ENCODE measurements at regions not wholly inside any gene's neighbourhood (a gene's known extent, or its start where the extent isn't known, plus 50 kb on each side); places are given as distances from the start of the nearest gene placed in this dataset.

- TF ChIP-seq CTCF (IDR thresholded peaks at IDR 0.05; ENCODE audit: low read depth, low read length, missing control alignments): no peak
- no peak for DNase-seq (ENCODE audit: extremely low read depth, low read depth)
Measured at GRCh38 chr14:103217538-103217937, 94.3 kb downstream of the TNFAIP2 start.

GRCh38 chr14:103220134-103220981 lies 97.1 kb downstream of the TNFAIP2 start:
- no peak overlapping the region for H3K4me3 ChIP-seq (replicated peaks; ENCODE audit: low read depth, low read length)
- no peak for TF ChIP-seq CTCF (IDR thresholded peaks at IDR 0.05; ENCODE audit: low read depth, low read length, missing control alignments)
- DNase-seq (ENCODE audit: extremely low read depth, low read depth): no peak

More at GRCh38 chr14:103217538-103217937, 94.3 kb downstream of the TNFAIP2 start:
- no peak overlapping the region for H3K4me3 ChIP-seq (replicated peaks; ENCODE audit: low read depth, low read length)

- no peak for DNase-seq (ENCODE audit: extremely low read depth, low read depth)
- TF ChIP-seq CTCF (IDR thresholded peaks at IDR 0.05; ENCODE audit: low read depth, low read length, missing control alignments): no peak
- no peak overlapping the region for H3K4me3 ChIP-seq (replicated peaks; ENCODE audit: low read depth, low read length)
Measured at GRCh38 chr14:103220982-103221641, 97.9 kb downstream of the TNFAIP2 start.

- no peak for TF ChIP-seq CTCF (IDR thresholded peaks at IDR 0.05; ENCODE audit: low read depth, low read length, missing control alignments)
- DNase-seq (ENCODE audit: extremely low read depth, low read depth): no peak
Measured at GRCh38 chr14:103221781-103222358, 98.6 kb downstream of the TNFAIP2 start.

GRCh38 chr14:103223818-103224352 lies 100.6 kb downstream of the TNFAIP2 start:
- TF ChIP-seq CTCF (IDR thresholded peaks at IDR 0.05; ENCODE audit: low read depth, low read length, missing control alignments): no peak
- DNase-seq (ENCODE audit: extremely low read depth, low read depth): no peak
- H3K4me3 ChIP-seq (replicated peaks; ENCODE audit: low read depth, low read length): no peak overlapping the region

More at GRCh38 chr14:103221781-103222358, 98.6 kb downstream of the TNFAIP2 start:
- H3K4me3 ChIP-seq (replicated peaks; ENCODE audit: low read depth, low read length): no peak overlapping the region

GRCh38 chr14:103225062-103225461 lies 101.8 kb downstream of the TNFAIP2 start:
- TF ChIP-seq CTCF (IDR thresholded peaks at IDR 0.05; ENCODE audit: low read depth, low read length, missing control alignments): no peak
- DNase-seq (ENCODE audit: extremely low read depth, low read depth): no peak
- H3K4me3 ChIP-seq (replicated peaks; ENCODE audit: low read depth, low read length): no peak overlapping the region

All from HFF-Myc (cell line).